ENCODE measurements at regions not wholly inside any gene's neighbourhood (a gene's known extent, or its start where the extent isn't known, plus 50 kb on each side); places are given as distances from the start of the nearest gene placed in this dataset.

DNA sequence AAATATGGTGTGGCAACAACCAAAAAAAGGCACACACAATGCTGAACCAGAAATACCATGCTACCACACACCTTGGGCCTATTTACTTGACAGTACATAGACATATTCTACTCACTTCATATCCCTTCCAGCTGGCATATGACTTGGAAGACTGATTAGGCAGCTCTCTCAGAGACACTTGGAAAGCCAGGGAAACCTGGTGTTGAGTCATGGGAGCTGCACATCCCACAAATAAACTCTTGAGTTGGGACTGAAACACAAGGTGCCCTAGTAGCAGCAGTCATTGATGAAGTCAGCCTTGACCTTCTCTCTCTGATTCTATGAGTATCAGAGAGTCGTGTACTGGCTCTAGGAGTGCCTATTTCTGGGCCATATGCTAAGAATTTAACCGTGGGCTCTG is 776.6 kb upstream of the LCORL start (continued):
- TF ChIP-seq, protein P1, sequence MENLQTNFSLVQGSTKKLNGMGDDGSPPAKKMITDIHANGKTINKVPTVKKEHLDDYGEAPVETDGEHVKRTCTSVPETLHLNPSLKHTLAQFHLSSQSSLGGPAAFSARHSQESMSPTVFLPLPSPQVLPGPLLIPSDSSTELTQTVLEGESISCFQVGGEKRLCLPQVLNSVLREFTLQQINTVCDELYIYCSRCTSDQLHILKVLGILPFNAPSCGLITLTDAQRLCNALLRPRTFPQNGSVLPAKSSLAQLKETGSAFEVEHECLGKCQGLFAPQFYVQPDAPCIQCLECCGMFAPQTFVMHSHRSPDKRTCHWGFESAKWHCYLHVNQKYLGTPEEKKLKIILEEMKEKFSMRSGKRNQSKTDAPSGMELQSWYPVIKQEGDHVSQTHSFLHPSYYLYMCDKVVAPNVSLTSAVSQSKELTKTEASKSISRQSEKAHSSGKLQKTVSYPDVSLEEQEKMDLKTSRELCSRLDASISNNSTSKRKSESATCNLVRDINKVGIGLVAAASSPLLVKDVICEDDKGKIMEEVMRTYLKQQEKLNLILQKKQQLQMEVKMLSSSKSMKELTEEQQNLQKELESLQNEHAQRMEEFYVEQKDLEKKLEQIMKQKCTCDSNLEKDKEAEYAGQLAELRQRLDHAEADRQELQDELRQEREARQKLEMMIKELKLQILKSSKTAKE (IDR thresholded peaks at IDR 0.05; ENCODE audit: low read depth, poor library complexity, severe bottlenecking), result no peak
- no peak for TF ChIP-seq RCOR1 (conservative IDR thresholded peaks at IDR 0.05; ENCODE audit: low read depth, low read length)
- TF ChIP-seq ETV6 (conservative IDR thresholded peaks at IDR 0.05 in 1 of 2, IDR thresholded peaks at IDR 0.05 in 1 of 2; ENCODE audit: borderline replicate concordance in 1 of 2, low read depth in 1 of 2), result no peak
- no peak for TF ChIP-seq CREM (IDR thresholded peaks at IDR 0.05; ENCODE audit: low read depth)
- no peak for TF ChIP-seq HDAC2 (IDR thresholded peaks at IDR 0.05)
- TF ChIP-seq BMI1 (IDR thresholded peaks at IDR 0.05; ENCODE audit: borderline replicate concordance), result no peak
- no peak for TF ChIP-seq ZNF687 (IDR thresholded peaks at IDR 0.05)
- no peak for TF ChIP-seq IKZF2 (IDR thresholded peaks at IDR 0.05)
- no peak for TF ChIP-seq PRDM15 (CRISPR knock-in tag; IDR thresholded peaks at IDR 0.05)
- no peak for TF ChIP-seq CBX5 (IDR thresholded peaks at IDR 0.05; ENCODE audit: low read depth)
- TF ChIP-seq FOS (IDR thresholded peaks at IDR 0.05; ENCODE audit: borderline replicate concordance, extremely low read depth, insufficient read length), result no peak

All from GM12878 (cell line).